ENCODE measurements at regions not wholly inside any gene's neighbourhood (a gene's known extent, or its start where the extent isn't known, plus 50 kb on each side); places are given as distances from the start of the nearest gene placed in this dataset.

DNA sequence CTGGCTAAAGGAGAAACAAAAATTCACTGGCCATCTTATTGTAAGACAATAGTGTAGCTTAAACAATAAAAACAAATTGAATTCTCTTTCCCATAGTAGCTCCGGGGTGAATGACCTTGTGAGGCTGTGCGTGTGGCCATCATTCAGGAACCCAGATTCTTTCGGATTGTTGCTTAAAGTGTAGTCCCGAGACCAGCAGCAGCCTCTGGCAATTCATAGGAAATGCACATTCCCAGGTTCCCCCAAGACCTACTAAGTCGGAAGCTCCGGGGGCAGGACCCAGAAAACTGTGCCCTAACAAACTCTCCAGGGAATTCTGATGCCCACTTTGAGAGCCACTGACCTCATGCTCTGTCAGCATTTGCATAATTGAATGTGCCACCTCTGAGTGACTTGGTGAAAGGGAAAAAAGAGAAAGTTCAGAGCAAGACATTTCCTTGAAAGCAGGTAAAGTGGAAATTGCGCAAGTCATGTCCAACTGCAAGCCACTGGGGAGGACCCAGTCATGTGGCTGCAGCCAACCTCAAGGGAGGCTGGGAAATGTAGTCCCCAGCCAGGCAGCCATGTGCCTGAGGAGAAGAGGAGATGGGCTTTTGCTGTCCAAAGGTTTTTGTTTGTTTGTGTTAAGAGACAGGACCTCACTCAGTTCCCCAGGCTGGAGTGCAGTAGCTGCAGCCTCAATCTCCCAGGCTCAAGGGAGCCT lies 50.7 kb upstream of the PNMA8B start:
- peak; percentile 57 for DNase-seq (ENCODE audit: low spot score)

- DNase-seq (ENCODE audit: low spot score), result no peak
These were observed 50.4 kb upstream of the CALM3 start for GRCh38 chr19:46550684-46551083.

- no peak for DNase-seq (ENCODE audit: low spot score)
These were observed 50.0 kb upstream of the CALM3 start for GRCh38 chr19:46551164-46551563.

Measured in mucosa of gallbladder (tissue), 1 donor.